NCI-H748 treated with DMSO at 0.1 percent for 48 hours (cell line): ENCODE measurements at regions not wholly inside any gene's neighbourhood (a gene's known extent, or its start where the extent isn't known, plus 50 kb on each side); places are given as distances from the start of the nearest gene placed in this dataset.

Experiments
- DNase-seq: peaks from one replicate; lab custom pipeline; 2025; lab: John Stamatoyannopoulos, UW

DNA sequence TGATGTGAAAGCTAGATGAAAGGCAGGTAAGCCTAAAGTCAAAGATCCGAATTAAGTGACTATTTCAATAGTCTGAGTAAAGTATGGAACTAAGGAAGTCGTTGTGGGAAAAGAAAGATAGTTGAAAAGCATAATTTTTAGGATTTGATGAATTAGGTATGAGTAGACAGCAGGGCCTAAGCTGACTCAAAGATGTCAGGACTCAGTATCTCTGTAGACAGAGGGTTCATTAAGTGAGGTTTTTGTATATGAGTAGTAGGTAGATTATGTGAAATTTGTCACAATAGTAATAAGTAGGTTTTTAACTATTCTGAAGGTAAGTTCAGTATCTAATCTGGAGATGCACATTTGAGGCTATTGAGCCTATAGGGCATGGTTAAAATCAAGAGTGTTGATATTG lies 196.4 kb downstream of the RASSF9 start:
- no peak for DNase-seq

DNA sequence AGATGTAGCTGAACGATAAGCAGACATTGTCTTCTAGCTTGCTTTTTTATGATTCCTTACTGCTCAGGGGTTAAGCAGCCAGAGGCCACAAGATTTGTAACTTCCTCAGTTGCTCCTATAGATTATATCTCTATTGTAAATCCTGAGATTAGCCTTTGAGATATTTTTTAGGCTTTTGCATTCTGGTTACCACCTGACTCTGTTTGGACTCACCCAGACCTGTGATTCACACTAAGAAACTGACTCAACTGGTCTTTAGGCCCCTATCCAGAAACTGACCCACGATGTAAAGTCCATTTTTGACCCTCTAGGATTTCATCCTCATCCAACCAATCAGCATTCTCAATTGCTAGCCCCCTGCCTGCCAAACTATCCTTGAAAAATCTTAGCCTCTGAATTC lies 194.4 kb downstream of the RASSF9 start:
- no peak for DNase-seq

DNA sequence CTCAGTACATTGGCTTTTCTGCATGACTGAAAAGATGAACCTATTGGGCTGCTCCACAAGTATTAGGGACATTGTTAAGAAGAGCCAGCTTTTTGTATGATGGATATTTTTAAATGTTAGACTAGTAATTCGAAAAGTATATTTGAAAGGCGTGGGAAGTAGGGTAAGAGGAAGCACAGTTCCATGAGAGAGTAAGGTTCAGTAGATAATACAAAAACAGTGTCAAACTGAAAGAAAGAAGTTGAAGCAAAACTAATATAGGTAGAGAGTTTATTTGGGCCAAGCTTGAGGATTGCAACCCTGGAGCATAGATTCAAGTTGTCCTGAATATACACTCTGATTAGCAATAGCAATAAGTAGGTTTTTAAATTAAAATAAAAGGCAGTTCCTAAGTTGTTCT lies 193.9 kb downstream of the RASSF9 start:
- DNase-seq = no peak

DNA sequence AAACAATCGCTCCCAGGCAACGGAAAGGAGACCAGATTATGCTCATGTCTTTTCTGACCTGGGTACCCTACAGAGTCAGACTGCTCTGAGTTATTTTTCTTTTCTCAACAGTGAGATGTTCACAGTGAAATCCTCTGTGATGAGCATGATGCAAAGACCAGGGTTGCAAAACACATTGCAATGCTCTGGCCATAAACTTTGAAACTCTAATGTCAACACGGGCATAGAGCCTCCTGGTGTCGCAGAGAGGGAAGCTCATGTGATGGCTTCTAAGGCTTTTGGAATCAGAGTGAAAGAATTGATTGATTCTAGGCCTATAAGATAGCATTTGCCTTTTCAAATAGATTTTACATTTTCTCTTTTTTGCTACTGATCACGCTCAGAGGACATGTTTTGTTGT lies 193.4 kb downstream of the RASSF9 start:
- DNase-seq = no peak

DNA sequence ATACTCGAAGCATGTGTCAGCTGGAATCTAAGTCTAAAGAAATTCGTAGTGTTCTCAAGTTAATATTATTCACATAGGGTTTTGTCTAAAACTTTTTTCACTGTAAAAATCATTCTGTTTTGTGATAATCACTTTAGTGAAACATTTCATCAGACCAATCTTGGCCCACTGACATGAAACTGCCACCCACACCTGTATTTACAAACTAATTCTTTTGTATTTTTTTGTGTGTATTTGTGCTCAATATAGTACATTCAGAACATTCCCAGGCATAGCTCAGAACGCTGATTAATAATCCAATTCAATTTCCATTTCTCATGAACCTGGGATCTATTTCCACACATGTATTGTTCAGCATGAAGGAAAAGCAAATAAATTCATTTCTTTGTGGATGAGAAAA lies 191.7 kb downstream of the RASSF9 start:
- no peak for DNase-seq

DNA sequence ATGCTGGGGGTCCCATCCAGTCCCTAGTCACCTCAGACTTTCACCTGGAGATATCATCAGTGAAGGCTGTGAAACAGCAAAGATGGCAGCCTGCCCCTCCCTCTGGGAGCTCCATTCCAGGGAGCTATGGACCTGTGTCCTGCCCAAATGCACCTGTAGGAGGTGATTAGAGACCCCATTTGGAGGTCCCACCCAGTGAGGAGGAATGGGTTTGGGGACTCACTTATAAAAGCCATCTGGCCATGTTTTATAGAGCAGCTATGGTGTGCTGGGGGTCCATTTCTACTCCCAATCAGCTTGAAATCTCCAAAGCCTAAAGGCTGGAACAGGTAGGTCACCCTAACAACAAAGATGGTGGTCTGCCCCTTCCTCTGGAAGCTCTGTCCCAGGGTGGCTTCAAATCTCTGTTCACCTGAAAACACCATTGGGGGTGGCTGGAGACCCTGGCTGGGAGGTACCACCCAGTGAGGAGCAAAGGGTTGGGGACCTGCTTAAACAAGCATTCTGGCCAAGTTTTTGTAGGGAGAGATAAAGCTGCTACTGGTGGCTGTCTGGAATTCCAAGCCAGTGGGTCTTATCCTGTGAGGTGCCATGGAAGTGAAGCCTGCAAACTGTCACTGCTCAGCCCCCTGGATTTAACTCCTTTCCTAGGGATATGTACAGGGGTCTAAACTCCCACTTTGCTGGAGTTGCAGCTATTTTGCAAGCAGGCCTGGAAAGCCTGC lies 182.3 kb downstream of the RASSF9 start:
- no peak for DNase-seq

DNA sequence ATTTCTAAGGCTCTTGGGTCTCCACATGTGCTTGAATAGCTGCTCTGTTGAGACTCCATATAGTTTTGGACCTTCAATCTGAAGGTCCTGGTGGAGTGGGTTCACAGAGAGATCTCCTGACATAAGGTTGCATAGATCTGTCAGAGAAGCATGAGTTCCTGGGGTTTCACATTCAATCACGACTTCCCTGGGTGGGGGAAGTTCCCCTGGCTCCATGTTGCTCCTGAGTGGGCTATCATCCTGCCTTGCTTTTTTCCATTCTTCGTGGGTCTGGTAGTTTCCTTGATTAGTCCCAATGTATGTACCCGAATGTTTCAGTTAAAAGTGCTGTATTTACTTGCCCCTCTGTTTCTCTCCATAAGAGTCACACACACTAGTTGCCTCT lies 181.8 kb downstream of the RASSF9 start:
- DNase-seq = no peak

DNA sequence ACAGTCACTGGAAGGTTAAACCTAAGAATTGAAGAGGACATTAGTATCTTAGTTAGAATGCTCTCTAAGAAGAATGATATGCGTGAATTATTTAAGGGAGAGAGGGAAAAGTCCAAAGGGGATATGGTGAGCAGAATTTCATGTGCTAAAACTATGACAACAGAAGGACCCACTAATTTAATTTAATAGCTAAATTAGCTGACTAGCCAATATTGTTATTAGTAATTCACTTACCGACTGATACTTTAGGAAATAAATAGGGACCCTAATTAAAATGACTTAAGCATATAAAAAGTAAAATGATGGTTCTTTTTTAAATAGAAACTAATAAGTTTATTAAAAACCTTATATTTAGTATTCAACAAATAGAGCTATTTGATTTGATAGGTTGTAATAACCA lies 179.6 kb downstream of the RASSF9 start:
- no peak for DNase-seq

DNA sequence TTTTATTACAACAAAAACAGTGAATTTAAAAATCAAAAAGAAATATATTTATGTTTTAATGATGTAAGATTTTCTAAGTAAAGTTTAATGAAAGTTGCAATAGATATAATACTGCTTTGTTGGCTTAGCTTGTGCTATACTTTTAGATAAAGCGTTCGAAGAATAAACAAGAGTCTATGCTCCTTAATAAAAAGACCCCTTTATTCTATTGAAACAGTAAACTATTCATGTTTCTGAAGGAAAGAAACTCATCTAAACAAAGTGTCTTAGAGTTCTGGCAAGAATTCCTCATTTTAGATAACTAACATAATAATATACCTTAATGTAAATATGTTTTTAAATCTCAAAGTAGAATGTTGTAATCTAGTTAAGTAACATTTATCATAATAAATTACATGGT lies 179.0 kb downstream of the RASSF9 start:
- no peak for DNase-seq

DNA sequence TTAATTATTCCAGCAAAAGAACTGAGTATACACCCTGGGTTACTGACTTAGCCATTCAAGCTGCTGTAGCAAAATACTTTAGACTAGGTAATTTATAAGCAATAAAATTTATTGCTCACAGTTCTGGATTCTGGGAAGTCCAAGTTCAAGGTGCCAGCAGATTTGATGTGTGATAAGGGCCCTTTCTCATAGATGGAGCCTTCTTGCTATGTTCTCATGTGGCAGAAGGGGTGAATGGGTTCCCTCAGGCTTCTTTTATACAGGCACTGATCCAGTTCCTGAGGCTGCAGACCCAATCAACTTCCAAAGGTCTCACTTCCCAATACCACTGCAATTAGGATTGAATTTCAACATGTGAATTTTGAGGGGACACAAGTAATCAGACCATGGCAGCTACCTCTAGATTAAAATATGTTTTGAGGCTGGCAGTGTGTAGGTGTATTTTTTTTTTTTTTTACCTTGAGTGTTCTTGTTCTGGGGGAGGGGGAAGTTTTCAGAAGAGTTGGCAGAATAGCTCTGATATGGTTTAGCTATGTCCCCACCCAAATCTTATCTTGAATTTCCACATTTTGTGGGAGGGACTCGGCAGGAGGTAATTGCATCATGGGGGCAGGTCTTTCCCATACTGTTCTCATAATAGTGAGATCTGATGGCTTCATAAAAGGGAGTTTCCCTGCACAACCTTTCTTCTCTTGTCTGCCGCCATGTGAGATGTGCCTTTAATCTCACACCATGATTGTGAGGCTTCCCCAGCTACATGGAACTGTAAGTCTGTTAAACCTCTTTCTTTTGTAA lies 178.2 kb downstream of the RASSF9 start:
- no peak for DNase-seq

DNA sequence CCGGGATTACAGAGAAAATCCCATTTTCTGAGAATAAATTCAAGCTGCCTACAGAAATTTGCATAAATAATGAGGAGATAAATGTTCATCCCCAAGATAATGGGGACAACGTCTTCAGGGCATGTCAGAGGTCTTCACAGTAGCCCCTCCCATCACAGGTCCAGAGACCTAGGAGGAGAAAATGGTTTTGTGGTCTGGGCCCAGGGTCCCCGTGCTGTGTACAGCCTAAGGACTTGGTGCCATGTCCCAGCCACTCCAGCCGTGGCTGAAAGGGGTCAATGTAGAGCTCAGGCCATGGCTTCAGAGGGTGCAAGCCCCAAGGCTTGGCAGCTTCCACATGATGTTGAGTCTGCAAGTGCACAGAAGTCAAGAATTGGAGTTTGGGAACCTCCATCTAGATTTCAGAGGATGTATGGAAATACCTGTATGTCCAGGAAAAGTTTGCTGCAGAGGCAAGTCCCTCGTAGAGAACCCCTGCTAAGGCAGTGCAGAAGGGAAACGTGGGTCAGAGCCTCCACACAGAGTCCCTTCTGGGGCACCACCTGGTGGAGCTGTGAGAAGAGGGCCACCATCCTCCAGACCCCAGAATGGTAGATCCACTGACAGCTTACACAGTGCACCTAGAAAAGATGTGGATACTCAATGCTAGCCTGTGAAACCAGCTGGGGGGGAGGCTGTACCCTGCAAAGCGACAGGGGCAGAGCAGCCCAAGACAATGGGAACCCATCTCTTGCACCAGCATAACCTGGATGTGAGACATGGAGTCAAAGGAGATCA lies 176.3 kb downstream of the RASSF9 start:
- no peak for DNase-seq

DNA sequence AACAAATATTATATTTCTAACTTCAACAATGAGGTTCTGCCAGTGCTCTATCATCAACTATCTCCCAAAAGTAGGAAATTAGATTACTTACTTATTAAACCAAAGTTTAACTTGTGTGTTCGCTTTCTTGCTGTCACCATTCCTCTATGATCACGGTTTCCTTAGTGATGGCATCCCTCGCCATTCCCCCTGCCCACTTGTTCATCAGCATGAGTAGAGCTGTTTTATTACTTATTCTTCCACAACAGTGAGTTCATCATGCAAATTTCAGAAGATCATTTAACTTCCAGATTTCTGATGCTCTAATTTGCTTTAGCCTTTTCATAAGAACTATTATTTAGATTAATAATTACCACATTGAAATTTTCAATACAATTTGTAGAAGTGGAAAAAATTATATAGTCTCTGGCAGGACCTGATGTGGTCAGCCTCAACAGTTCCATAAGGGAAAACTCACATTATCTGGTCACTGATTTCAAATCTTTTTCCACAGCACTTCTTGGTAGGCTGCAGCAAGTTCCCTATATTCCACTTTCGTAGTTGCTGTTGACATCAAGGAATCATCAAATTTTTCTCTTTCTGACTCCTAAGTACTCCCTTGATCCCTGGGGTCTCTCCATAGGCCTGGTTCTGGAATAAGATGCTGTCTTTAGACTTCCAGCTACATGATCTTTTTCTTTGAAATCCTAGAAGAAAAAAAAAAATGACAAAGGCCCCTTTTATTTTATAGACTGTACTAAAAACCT lies 174.6 kb downstream of the RASSF9 start:
- DNase-seq = no peak

DNA sequence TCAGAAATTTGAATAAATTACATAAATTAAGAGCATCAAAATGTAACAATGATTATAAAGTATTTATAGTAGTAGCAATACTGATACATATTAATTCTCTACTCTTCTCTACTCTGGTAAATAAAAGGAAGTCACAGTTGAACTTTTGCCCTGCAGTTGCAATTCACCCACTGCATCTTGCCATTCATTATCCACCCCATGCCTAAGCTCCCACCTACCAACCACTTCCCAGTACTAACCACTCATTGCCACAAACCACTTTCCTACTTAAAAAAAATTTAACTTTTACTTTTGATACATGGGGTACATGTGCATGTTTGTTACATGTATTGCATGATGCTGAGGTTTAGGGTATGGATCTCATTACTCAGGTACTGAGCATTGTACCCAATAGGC lies 174.0 kb downstream of the RASSF9 start:
- no peak for DNase-seq

DNA sequence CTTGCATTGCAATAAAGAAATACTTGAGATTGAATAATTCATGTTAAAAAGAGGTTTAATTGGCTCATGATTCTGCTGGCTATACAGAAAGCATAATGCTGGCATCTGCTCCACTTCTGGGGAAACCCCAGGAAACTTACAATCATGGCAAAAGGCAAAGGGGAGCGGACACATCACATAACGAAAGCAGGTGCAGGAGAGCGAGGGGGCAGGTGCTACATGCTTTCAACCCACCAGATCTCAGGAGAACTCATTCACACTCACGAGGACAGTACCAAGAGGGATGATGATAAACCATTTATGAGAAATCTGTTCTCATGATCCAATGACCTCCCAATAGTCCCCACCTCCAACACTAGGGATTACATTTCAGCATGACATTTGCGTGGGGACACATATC lies 172.6 kb downstream of the RASSF9 start:
- no peak for DNase-seq

DNA sequence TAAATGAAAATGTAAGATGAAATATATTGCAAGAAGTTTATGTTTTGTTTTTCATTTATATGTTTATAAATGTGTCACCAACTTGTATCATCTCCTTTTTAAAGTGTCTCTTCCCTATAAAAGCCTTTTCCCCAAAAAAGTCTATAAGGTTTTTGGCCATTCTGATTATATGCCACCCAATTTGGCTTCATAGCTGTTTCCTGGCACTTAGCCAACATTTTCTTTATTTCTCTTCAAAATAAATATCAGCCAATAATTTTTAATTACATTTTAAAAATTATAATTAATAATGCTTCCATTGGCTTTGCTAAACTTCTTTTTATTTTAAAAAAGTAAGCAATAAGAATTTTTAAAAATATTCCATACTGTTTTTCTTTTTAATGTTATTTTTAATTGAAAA lies 171.8 kb downstream of the RASSF9 start:
- no peak for DNase-seq

DNA sequence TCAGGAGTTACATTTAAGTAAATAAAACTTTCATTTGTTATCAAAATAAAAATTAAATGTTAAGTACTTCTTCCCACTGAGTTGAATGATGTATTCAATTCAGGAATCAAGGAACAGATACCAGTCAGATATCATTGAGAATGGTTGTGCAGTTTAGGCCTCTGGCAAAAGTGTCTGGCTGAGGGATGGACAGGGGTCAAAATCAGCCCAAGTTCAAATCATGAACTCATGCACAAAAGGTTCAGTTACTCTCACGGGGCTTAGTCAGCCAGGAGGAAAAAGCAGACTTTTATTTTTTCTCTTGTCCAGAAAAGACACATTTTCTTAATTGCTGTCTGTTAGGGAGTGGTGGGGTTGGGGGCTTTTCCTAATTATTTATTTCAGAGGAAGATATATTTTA lies 166.3 kb downstream of the RASSF9 start:
- no peak for DNase-seq

DNA sequence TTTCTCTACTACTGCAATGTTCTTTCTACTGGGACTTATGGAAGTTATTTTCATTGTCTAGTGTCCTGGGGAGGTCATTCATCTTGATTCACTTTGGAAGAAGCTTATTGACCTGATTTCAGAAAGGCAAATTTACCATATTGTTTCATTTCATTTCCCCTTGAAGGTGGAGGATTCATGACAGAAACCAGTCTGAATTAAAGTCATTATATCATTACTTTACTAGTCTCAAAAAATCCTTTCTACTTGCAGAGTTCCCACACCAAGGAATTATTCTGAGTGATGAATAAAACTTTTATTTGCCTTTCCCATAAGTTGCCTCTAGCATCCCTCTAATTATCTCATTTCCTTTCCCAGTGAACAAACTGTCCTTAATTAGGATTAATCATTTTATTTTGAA lies 163.8 kb downstream of the RASSF9 start:
- DNase-seq = no peak

DNA sequence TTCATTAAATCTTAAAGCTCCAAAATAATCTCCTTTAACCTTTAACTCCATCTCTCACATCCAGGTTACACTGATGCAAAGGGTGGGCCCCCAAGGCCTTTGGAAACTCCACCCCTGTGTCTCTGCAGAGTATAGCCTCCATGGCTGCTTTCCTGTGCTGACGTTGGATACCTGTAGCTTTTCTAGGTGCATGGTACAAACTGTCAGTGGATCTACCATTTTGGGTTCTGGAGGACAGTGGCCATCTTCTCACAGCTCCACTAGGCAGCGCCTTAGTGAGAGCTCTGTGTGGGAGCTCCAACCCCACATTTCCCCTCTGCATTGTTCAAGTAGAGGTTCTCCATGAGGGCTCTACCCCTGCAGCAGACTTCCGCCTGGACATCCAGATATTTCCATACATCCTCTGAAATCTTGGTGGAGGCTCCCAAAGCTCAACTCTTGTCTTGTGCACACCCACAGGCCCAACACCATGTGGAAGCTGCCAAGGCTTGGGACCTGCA lies 162.2 kb downstream of the RASSF9 start:
- DNase-seq = no peak

DNA sequence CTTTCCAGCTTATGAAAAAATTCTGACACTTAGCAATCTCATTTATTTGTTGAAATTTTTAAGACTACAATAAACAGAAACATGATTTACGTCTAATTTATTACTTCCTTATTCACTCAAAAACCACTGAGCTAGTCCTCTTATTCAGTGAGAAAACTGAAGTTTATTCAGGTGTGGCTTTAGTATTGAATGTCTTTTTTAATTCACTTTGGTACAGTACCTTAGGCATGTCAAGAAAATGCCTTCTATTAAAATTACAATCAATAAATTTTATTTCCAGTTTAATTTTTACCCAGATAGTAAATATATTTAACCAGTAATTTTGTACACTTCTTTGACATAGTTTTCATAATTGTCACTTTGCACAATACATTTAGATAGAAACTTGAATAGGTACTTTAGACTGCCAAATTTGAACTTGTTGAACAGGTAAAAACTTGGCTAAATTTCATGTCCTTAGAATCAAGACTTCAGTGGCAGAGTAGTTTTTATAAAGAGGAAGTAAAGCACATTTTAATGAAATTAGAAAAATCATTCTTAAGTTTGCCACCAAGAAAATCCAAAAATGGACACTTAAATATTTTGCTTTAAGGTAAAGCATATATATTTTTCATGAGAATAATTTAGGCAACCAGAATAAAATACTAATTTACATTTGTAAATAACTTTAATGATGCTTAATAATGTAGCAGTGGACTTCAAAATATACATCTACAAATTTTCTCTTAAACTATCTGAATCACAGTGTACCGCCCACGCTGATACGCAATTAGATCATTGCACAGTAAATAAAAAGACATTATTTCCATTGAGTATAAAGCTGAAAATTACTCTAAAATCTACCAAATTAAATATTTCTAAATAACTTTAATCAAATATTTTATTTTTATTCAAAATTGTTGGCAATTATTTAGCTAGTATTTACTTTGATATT lies 159.1 kb downstream of the RASSF9 start:
- DNase-seq = no peak

DNA sequence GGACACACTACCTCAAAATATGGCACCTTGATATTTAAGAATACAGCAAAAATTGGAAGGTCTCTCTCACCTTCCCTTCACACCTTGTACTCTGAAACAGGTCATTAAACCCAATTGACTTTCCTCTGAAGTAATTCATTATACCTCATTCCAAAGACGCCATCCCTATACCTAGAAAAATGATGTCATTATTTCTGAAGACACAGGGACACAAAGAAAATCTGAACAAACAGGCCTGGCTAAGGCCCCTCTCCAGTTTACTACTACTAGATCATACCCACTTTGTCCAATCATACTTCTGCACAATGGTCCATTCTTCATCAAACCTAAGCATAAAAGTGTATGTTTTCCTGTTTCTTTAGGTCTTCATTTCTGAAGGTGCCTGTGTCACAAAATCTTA lies 156.9 kb downstream of the RASSF9 start:
- DNase-seq = no peak

DNA sequence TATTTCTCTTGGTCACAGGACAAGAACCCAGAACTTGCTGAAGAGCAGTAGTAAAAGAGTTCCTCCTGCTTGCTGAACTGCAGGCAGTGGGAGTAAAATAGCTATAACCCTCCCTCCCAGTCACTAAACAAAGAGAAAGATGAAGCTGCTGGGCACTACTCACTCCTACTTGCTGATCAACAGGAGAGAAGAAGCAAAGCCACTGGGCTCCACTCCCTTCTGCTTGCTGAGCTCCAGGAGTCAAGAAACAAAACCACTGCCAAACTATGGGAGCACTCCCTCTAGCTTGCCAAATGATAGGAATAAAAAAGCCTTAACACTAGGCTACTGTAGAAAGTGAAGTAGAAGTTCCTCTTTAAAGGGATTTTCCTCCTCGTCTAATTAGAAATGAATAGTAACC lies 155.3 kb downstream of the RASSF9 start:
- DNase-seq = no peak
